Lung (tissue), 11 donors: ENCODE measurements at regions not wholly inside any gene's neighbourhood (a gene's known extent, or its start where the extent isn't known, plus 50 kb on each side); places are given as distances from the start of the nearest gene placed in this dataset.

Source experiments
- ATAC-seq: fragments of 200-7000 bp; cut with Tn5 transposase; one replicate; pipeline ENCODE4 v1.9.1; 2020; ENCODE audit warnings: moderate number of reproducible peaks; ENCODE audit not compliant: insufficient read depth, low FRiP score
- DNase-seq, 3 donors: peaks; one replicate each; pipeline ENCODE4 v3.0.0-alpha.2; 2013 to 2017
- H3K27ac ChIP-seq, 2 donors: one replicate each; pipeline ENCODE4 v1.5.1; 2013; ENCODE audit warnings: mild to moderate bottlenecking in 2 of 2, moderate library complexity in 2 of 2, control low read depth in 1 of 2, inconsistent platforms in 1 of 2, low read depth in 1 of 2, low read length in 1 of 2
- H3K27me3 ChIP-seq, 3 donors: one replicate each; pipeline ENCODE4 v1.5.1; 2013; ENCODE audit warnings: low read length in 2 of 3; ENCODE audit not compliant: control insufficient read depth in 3 of 3, insufficient read depth in 3 of 3
- H3K36me3 ChIP-seq, 4 donors: one replicate each; pipeline ENCODE4 v1.5.1; 2013; ENCODE audit warnings: low read length in 4 of 4, mild to moderate bottlenecking in 1 of 4, moderate library complexity in 1 of 4; ENCODE audit not compliant: control insufficient read depth in 4 of 4, insufficient read depth in 4 of 4
- H3K4me1 ChIP-seq, 5 donors: one replicate each; pipeline ENCODE4 v1.5.1; 2013; ENCODE audit warnings: low read length in 5 of 5, mild to moderate bottlenecking in 2 of 5, moderate library complexity in 1 of 5; ENCODE audit not compliant: control insufficient read depth in 5 of 5, insufficient read depth in 5 of 5
- H3K4me3 ChIP-seq: one replicate; pipeline ENCODE4 v1.5.1; 2013; ENCODE audit warnings: mild to moderate bottlenecking, control low read depth, moderate library complexity
- H3K9ac ChIP-seq, 2 donors: one replicate each; pipeline ENCODE4 v1.5.1; 2013; ENCODE audit warnings: low read length in 2 of 2, control low read depth in 1 of 2; ENCODE audit not compliant: insufficient read depth in 1 of 2
- H3K9me3 ChIP-seq, 4 donors: one replicate each; pipeline ENCODE4 v1.5.1; 2013; ENCODE audit warnings: low read length in 3 of 4, mild to moderate bottlenecking in 1 of 4, moderate library complexity in 1 of 4; ENCODE audit not compliant: control insufficient read depth in 4 of 4, insufficient read depth in 3 of 4
- WGBS, 2 donors: extraction: QIAGEN DNeasy Blood & Tissue Kit; methylation state at CpG; one replicate each; pipeline ENCODE4 v1.1.7; 2013; 5-methylcytosine and 5-hydroxymethylcytosine counted together
- TF ChIP-seq, protein P1 (sequence below): IDR thresholded peaks from 2 replicates; pipeline ENCODE4 v1.5.1; 2012; ENCODE audit warnings: mild to moderate bottlenecking; ENCODE audit errors: control extremely low read depth, extremely low read depth
- donor health status: control.
- donor health status: control.
- donor health status: Bipolar disorder and iron deficiency.
- donor health status: healthy.
- donor health status: DM: yes; HTN: yes; CAD: no.

DNA sequence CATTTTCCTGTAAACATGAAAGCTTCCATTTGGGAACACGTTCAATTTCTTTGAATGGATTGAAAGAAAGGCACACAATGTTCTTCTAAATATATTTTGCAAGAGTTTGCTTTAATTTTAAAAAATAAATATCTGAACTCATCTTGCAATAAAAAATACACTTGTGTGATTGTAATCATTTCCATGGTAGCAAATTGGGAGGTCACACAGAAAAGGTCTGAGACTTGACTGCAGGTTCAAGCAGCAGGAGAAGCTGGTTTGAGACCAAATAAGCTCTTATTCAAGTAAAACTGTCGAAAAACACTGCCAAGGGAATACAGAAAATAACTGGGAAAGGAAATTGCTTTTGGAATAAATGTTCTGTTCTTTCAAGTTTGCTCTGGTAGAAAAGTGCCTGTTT, 498.9 kb downstream of the ADGRL2 start:
- DNase-seq: peak in 2 of 3 donors; percentile 22 to 50
- H3K27me3 ChIP-seq: no peaks in the 10 kb centered on the region
- H3K27ac ChIP-seq: no peak overlapping the region
- 63 to 80% methylated on average over 2 of the region's 2 CpGs for WGBS, 2 donors
- no peak for ATAC-seq
- no peaks in the 10 kb centered on the region for H3K36me3 ChIP-seq
- H3K9ac ChIP-seq: no peak overlapping the region
- TF ChIP-seq, protein P1, sequence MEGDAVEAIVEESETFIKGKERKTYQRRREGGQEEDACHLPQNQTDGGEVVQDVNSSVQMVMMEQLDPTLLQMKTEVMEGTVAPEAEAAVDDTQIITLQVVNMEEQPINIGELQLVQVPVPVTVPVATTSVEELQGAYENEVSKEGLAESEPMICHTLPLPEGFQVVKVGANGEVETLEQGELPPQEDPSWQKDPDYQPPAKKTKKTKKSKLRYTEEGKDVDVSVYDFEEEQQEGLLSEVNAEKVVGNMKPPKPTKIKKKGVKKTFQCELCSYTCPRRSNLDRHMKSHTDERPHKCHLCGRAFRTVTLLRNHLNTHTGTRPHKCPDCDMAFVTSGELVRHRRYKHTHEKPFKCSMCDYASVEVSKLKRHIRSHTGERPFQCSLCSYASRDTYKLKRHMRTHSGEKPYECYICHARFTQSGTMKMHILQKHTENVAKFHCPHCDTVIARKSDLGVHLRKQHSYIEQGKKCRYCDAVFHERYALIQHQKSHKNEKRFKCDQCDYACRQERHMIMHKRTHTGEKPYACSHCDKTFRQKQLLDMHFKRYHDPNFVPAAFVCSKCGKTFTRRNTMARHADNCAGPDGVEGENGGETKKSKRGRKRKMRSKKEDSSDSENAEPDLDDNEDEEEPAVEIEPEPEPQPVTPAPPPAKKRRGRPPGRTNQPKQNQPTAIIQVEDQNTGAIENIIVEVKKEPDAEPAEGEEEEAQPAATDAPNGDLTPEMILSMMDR: no peak
- H3K4me1 ChIP-seq: peaks cover 0 to 7% (median 0%) of the 10 kb centered on the region in 5 donors
- H3K9me3 ChIP-seq: no peaks in the 10 kb centered on the region
- no peak overlapping the region for H3K4me3 ChIP-seq

DNA sequence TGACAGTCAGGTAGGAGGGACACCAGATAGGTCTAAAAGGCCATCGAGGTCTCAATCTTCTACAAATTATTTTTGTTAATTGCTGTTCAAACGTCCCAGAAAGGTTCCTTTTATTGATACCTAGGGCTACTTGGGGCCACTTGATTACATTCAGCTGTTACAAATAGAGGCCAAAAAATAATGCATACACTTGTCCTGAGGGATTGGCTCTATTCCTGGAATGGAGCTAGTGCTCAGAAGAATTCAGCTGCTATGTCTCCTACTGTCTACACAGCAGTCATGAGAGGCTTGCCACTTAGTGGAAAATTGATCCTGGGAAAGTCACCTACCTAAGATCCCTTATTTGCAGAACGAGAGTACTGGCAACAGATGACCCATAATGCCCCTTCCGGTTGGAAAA, 498.3 kb downstream of the ADGRL2 start:
- H3K4me1 ChIP-seq: peaks cover 0 to 7% (median 0%) of the 10 kb centered on the region in 5 donors
- H3K4me3 ChIP-seq: no peak overlapping the region
- no peaks in the 10 kb centered on the region for H3K36me3 ChIP-seq
- no peak overlapping the region for H3K9ac ChIP-seq
- TF ChIP-seq, protein P1: no peak
- no peaks in the 10 kb centered on the region for H3K27me3 ChIP-seq
- no peak overlapping the region for H3K27ac ChIP-seq
- WGBS, 2 donors: 80 to 87% methylated on average over 4 of the region's 4 CpGs
- DNase-seq (no peak), ATAC-seq (no peak)
- H3K9me3 ChIP-seq: no peaks in the 10 kb centered on the region

DNA sequence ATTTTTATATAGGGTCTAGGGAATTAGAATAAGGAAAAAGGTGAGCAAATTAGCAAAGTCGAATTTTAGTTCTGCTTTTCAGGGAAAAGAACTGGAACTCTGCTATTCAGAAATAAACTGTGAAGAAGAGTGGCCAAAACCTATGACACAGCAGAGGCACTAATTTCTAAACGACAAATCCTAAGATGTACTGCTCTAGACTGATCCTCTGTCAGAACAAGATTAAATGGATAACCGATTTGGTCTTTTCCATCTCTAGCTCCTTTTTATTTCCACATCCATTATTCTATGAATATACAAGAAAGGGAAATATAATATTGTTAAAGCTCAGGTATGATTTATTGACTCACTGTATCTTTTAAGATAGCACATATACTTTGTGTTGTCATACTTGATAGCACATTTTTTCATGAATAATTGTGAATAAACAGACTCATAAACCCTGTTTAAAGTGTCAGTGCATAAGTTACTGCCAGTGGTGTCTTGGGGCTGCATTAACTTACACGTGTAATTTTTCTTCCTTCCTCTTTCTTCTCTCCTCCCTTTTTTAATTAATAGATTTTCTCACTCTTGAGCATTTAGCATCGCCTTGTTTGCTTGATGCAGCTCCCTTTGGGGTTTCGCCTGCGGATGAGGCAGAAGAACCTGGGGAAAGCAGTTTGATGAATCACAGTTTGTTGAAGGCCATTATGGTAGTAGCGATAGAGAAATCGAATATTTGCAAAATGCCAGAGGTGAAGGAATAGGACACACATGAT, 496.6 kb downstream of the ADGRL2 start:
- ATAC-seq: no peak
- no peak overlapping the region for H3K27ac ChIP-seq
- no peaks in the 10 kb centered on the region for H3K36me3 ChIP-seq
- 83 to 84% methylated on average over 9 of the region's 9 CpGs for WGBS, 2 donors
- no peaks in the 10 kb centered on the region for H3K9me3 ChIP-seq
- H3K4me3 ChIP-seq: no peak overlapping the region
- no peak overlapping the region for H3K9ac ChIP-seq
- H3K27me3 ChIP-seq: no peaks in the 10 kb centered on the region
- no peak for DNase-seq
- TF ChIP-seq, protein P1: no peak
- H3K4me1 ChIP-seq: peaks cover 0 to 7% (median 0%) of the 10 kb centered on the region in 5 donors
